ENCODE measurements at regions not wholly inside any gene's neighbourhood (a gene's known extent, or its start where the extent isn't known, plus 50 kb on each side); places are given as distances from the start of the nearest gene placed in this dataset.

DNA sequence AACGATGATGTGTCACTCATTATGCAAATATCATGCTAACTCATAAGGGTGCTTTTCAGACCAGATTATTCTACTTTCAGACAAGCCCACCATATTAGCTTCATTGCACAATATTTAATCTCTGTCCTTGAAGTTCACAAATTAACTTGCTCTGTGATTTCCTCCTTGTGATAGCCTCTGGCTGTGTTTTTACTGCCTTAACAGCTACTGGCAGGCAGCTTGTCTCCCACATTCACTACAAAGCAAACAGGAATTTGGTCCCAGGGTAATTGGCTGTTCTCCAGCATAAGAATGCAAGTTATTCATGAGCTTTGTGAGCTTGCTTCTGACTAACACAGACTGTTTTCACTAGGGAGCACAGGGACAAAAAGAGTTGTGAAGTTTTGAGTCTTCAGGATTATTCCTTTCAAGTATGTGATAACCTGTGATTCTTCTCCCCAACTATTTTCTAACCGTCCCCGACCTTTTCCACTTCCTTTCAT, 87.9 kb upstream of the HMCN1 start:
- ATAC-seq (ENCODE audit: low read depth) (peak; percentile 84), DNase-seq (peak; percentile 98)
- Histone ChIP-seq H3K4me2 (ENCODE audit: low read depth, low read length) (peak overlapping the region; percentile 73), H3K4me1 (ENCODE audit: control insufficient read depth, insufficient read depth, low read length) (peaks cover 5% of the 10 kb centered on the region), H3K4ac (ENCODE audit: low read depth, low read length) (peak overlapping the region; percentile 34; the same call in 1 of the 2 replicates), H3K9ac (ENCODE audit: low read depth, low read length) (no peak overlapping the region), H3K14ac (replicated peaks; ENCODE audit: low read depth, low read length) (0 out of 2 replicates have a peak overlapping the region, but pooled peaks have one; percentile 43), H3K56ac (ENCODE audit: extremely low read depth, insufficient read depth, low read length) (peak overlapping the region; percentile 59), H3K36me3 (ENCODE audit: control insufficient read depth, insufficient read depth, low read length) (no peaks in the 10 kb centered on the region), H4K5ac (ENCODE audit: low read depth, low read length) (no peak overlapping the region), H3K79me1 (ENCODE audit: low read depth in 1 of 2, low read length in 2 of 2) (no peaks in the 10 kb centered on the region), H3K27me3 (ENCODE audit: control insufficient read depth, insufficient read depth, low read length) (no peaks in the 10 kb centered on the region), H2AFZ (replicated peaks; ENCODE audit: low read length, poor library complexity) (no peak overlapping the region), H2BK20ac (ENCODE audit: low read depth, low read length) (peak overlapping the region; percentile 73; the same call in 1 of the 2 replicates), H2BK120ac (ENCODE audit: low read depth, low read length) (peak overlapping the region; percentile 83), H2BK15ac (ENCODE audit: low read depth, low read length) (no peak overlapping the region), H2AK5ac (ENCODE audit: low read depth, low read length) (no peak overlapping the region), H2BK5ac (ENCODE audit: low read depth, low read length, poor library complexity, severe bottlenecking) (peak overlapping the region; percentile 95), H3K18ac (ENCODE audit: low read depth, low read length) (peak overlapping the region; percentile 28; the same call in 1 of the 2 replicates), H3K4me3 (ENCODE audit: insufficient read depth, low read depth, low read length) (peak overlapping the region; percentile 21; the same call in 1 of the 2 replicates), H3K27ac (ENCODE audit: insufficient read depth, low read length) (peak overlapping the region; percentile 26; the same call in 1 of the 2 replicates), H4K91ac (ENCODE audit: insufficient read depth, low read depth, low read length) (no peak overlapping the region), H4K20me1 (ENCODE audit: insufficient read depth, low read length) (no peaks in the 10 kb centered on the region), H2AK9ac (replicated peaks; ENCODE audit: low read depth, low read length, poor library complexity) (no peak overlapping the region), H3K9me1 (ENCODE audit: insufficient read depth, low read length) (no peaks in the 10 kb centered on the region), H4K8ac (ENCODE audit: low read depth in 2 of 2, low read length in 2 of 2) (peak overlapping the region in 1 of 2 experiments; percentile 47; a peak in 2 of 4 replicates), H3K9me3 (ENCODE audit: control insufficient read depth, insufficient read depth, low read length) (peaks cover 4% of the 10 kb centered on the region; the same call in 1 of the 2 replicates), H3K23ac (ENCODE audit: low read depth, low read length) (peak overlapping the region; percentile 45; the same call in 1 of the 2 replicates)
- BruUV-seq (replicated peaks), result no TSS peak
- TF ChIP-seq POLR2A (IDR thresholded peaks at IDR 0.05; ENCODE audit: low read depth, low read length) (no peak), MXI1 (IDR thresholded peaks at IDR 0.05; ENCODE audit: borderline replicate concordance, low read depth, low read length) (no peak), NFE2L2 (IDR thresholded peaks at IDR 0.05; ENCODE audit: low read depth, low read length) (no peak), CEBPB (IDR thresholded peaks at IDR 0.05; ENCODE audit: low read depth, low read length) (peak; percentile 91)
- in situ Hi-C loops (cut with MboI; ENCODE audit: low sequenced_read_pairs), result no loop called here
- intact Hi-C loops (cut with micrococcal nuclease), result loop anchor here (5.0 kb wide), 1 partner anchor 194 kb away; no protein-coding TSS in a partner anchor
- WGBS, 2 experiments (ENCODE audit: extremely low coverage in 2 of 2, insufficient read length in 1 of 2), result 17% methylated on average over 1 of the region's 3 CpGs; no CpG with 5 or more reads in 1 of the 2 experiments
- CTCF ChIA-PET, result interaction anchor here (1.0 to 1.7 kb wide), 3 partner anchors 24 to 329 kb away, joined by 3 to 10 read pairs (median 5); partner anchors contain the start of gene IVNS1ABP
- POLR2A ChIA-PET (ENCODE audit: unreplicated experiment), result interaction anchor here (0.8 to 1.2 kb wide), 2 partner anchors 13 to 329 kb away, joined by 3 to 9 read pairs; no protein-coding TSS in a partner anchor
- dilution Hi-C loops (cut with HindIII; ENCODE audit: low sequenced_read_pairs, unreplicated experiment), result no loop called here

Data from IMR-90 (cell line).